NCI-H1694 treated with DMSO at 0.1 percent for 48 hours (cell line): ENCODE measurements at regions not wholly inside any gene's neighbourhood (a gene's known extent, or its start where the extent isn't known, plus 50 kb on each side); places are given as distances from the start of the nearest gene placed in this dataset.
A peak's percentile ranks its signal among the peaks of the same experiment; 100 is the strongest.
"Not testable (repeated sequence)": the region's sequence is repeated elsewhere in the genome, so short reads cannot be mapped to it uniquely, and the experiment has no call there.

Experiments
- DNase-seq: peaks from one replicate; lab custom pipeline; 2025; lab: John Stamatoyannopoulos, UW

- no peak for DNase-seq
These were observed 333.9 kb upstream of the CNR1 start for GRCh38 chr6:88499845-88500699.

DNA sequence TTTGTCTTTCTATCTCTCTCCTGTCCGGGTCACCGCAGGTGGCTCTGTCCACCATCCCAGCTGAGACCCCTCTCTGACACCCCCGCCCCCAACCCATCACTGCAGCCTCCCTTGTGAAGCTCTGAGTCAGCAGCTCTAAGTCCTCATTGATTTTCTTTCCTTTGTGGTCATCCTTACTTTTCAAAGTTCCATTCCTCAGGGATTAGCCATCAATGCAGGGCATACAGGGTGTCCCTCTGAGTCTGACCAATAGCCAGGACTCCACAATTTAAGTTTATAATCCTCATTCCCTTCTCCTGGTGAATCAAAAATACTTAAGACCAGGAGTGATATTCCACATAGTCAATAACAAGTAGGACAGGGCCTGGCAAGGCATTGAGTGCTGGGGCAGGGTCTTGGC lies 333.3 kb upstream of the CNR1 start:
- DNase-seq: no peak

- DNase-seq: not testable (repeated sequence)
These were observed 331.3 kb upstream of the CNR1 start for GRCh38 chr6:88497403-88497802.

DNA sequence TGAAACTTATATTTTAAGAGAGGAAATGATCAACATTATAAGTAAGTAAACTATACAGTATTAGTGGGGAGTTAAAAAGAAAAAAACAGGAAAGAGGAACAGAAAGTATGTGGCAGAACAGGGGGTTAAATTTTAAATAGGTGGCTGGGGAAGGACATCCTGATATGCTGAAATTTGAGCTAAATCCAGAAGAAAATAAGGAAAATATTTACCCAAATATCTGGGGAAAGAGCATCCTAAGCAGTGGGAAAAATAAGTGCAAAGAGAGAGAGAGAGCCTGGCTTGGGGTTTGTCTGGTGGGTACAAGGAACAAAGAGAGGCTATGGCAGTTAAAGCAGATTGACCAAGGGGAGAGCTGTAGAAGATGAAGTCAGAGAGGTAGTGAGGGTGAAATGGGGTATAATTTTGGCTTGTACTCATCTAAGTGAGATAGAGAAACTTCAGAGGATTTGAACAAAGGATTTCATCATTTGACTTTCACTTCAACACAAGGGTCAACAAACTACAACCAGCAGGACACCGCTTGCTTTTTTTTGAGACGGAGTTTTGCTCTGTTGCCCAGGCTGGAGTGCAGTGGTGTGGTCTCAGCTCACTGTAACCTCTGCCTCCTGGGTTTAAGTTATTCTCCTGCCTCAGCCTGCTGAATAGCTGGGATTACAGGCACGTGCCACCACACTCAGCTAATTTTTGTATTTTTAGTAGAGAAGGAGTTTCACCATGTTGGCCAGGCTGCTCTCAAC lies 328.4 kb upstream of the CNR1 start:
- no peak for DNase-seq

- DNase-seq: no peak
These were observed 327.6 kb upstream of the CNR1 start for GRCh38 chr6:88493717-88494116.

DNA sequence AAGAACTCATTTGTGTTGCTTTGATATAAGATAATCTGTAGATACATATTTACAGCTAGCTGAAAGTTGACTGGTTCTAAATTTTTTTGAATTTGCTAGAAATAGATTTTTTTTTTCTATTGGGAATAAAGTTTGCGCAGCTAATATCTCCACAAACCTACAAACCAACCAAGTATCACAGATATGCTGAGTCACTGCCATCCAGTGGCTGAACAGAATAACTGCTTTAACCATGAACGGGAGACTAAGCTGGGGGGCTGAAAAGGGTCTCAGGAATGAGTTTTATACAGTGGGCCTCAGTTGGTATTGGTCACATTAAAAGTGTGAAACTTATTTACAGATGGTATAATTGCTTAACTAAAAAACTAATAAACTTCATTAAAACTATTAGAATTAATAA lies 326.7 kb upstream of the CNR1 start:
- no peak for DNase-seq

GRCh38 chr6:88492241-88492640 lies 326.1 kb upstream of the CNR1 start:
- DNase-seq: no peak

DNA sequence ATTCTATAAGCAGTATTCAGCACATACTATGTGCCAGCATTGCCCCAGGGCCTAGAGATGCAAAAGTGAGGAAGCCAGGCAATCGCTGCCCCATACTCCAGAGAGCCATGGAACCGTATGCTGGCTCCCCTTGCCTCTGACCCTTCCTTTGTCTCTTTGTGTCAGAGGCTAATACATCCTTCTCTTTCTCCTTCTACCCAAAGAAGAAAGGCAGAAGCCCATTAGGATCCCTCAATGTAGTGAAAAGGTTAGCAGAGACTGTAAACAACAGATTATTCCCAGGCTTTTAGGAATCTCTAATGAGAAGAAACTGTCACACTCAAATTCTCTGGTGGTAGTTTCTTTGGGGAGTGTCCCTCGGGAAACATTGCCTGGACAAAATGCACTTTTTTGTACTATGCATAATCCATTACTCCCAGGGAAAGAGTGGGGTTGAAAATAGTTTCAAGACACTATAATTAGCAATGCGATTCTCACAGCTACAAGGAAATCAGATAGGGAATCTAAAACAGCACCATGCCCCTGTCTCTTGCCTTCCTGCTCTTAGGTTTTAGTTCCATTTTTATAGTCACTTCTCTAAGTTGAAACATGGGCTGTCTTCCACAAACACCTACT lies 325.2 kb upstream of the CNR1 start:
- DNase-seq: no peak

DNA sequence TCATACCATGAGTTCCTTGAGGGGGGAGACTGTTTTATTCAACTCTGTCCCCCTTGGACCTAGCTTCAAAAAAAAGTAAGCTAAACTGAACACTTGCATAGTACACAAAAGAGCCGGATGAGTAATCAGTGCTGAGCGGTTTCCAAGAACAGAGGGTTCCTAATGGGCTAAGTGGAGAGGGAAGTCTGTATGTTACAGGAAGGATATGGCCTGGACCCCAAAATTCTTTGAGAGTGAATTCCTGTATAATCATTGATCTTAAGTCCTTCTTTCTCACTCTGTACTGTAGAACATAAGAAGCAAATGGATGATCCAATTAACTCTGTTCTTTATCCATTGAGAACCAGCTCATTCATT lies 324.7 kb upstream of the CNR1 start:
- no peak for DNase-seq

DNA sequence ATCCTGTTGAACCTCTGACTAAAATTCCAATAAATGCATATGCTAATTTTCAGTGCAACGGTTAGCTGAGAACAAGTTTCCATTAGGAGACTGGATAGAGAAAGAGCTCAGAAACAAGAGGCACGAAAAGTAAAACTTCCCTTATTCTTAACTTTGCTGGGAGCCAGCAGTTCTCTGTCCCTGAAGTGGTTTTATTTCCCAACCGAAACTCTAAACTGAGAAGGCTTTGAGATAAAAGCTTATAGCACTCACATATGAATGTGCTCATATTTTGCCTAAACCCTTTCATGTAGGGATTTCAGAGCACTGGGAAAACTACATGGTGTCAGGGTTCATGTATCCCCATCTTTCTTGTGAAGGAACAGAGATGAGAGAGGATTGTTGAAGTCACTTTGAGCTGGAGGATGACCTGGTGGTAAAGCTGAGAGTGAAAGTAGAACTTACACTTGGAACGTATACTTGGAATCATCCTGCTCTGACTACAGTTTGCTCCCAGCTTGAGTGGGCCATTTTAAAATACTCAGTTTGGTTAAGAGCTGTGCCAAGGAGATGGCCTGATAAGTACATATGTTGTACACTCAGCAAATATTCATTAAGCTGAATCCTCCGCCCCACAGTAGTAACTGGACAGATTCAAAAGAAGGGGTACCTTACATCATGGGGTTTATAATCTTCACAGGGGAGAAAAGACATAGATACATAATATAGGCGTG lies 324.2 kb upstream of the CNR1 start:
- no peak for DNase-seq

DNA sequence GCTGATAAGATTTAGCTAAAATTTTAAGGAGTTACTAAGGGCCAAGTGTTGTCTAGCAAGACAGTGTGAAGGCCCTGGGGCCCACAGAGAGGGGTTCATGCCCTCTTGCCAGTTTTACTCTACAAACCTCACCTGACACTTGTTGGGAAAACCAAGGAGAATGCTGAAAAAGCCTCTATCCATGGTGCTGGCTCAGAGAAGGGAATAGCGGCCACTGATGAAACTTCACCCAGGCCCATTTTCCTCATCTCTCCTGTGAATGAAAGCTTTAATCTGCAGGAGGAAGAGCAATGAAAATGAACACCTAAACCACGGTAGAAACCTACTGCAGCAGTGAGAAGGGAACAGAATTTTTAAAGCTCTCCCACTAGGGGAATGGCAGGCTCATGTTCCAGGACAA lies 317.3 kb upstream of the CNR1 start:
- no peak for DNase-seq

- DNase-seq: no peak
These were observed 316.3 kb upstream of the CNR1 start for GRCh38 chr6:88482465-88482864.

DNA sequence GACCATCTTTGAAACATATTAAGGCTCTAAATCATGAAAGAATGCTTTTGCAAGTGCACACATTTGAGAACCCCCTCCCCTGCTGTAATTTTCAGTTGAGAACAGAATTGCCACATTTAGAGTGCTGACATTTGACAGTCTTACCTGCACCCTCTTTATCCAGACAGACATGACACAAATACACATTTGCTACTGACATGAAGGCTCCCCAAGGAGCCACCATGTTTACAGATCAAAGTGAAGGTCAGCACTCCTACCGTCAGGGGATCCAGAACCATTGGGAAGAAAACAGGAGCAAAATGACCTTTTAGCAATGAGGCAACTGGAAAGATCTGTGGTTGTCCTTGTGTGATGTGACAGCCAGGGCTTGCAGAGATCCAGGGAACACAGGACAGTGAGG lies 315.4 kb upstream of the CNR1 start:
- DNase-seq: no peak

DNA sequence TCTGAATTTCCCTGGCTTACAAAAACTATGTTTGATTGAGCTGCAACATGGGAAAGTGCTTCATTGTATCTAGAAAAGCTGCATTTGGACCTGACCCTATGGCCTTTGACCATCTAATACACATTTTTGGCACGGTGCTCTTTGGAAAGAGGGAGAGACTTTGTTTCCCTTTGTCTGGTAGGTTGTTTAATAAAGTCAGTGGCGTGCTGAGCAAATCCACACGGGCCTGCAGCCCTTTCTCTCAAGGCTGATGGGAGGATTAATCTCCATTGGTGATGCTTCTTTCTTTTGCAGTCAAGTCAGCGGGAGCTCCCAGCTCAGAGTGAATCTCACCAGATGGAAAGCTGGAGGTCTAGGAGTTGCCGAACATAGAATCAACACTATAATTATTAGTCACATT lies 314.7 kb upstream of the CNR1 start:
- no peak for DNase-seq

- no peak for DNase-seq
These were observed 311.3 kb upstream of the CNR1 start for GRCh38 chr6:88477413-88477812.

DNA sequence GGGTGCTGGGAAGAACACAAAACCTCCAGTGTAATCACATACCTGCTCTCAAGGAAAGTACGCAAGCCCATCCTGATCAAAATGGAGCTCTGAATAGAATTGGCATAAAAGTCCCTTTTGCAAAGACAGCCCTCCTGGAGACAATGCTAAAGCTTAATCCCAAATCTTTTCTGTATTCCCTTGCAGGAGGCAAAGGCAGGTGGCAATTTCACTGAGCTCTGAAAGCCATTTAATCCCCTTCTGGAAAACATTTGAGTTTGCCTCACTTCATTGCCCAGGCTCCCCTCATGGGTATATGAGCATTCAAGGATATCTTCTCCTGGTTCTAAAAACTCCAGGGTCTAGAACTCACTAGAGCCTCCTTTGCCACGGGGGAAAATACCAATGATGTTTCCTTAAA lies 310.2 kb upstream of the CNR1 start:
- DNase-seq: no peak

DNA sequence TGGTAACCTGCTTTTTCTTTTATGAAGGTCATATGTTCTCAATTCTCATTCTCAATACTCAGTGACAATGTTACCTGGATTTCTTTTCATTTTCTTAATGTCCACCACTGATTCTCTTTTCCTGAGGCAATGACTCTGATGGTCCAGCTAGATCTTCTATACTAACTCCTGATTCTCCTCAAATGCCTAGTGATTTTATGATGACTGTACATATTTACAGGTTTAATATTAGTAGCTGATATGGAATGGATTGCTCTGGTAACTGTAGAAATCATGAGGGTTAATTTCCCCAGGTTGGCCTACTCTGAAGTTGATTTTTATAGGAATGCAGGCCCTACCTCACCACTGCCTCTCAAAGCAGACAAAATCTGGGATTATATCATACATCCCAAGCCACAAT lies 308.6 kb upstream of the CNR1 start:
- DNase-seq: no peak

- no peak for DNase-seq
These were observed 307.4 kb upstream of the CNR1 start for GRCh38 chr6:88473589-88473988.

- DNase-seq: no peak
These were observed 306.8 kb upstream of the CNR1 start for GRCh38 chr6:88472851-88473525.

DNA sequence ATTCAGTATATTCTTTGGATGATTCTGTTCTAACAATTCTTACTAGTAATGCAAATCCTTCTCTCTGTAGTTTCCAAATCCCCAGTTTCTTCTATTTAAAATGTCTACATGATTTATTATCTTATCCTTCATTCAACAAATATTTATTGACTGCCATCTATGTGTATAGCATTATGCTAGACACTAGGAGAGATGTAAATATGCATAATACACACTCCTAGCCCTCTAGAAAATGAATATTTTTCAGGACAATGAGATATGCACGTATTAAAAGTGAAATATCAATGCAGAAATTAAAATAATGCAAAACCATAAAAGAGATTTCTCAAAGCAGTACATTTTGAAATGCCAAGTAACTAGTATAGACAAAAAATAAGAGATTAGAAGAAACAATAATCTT lies 293.5 kb upstream of the CNR1 start:
- no peak for DNase-seq

- DNase-seq: peak; percentile 6
These were observed 293.0 kb upstream of the CNR1 start for GRCh38 chr6:88459189-88459588.

GRCh38 chr6:88458662-88459061 lies 292.5 kb upstream of the CNR1 start:
- DNase-seq: no peak
